Activated naive CD4-positive, alpha-beta T cell treated with anti-CD3 and anti-CD28 coated beads, Interleukin-2, amount 50 U/mL, for 72 hours (primary cell): ENCODE measurements at regions not wholly inside any gene's neighbourhood (a gene's known extent, or its start where the extent isn't known, plus 50 kb on each side); places are given as distances from the start of the nearest gene placed in this dataset.

Source experiments
- ATAC-seq, 2 donors: fragments of 150-1000 bp; cut with Tn5 transposase; 2 replicates each; pipeline ENCODE4 v1.10.0; 2021; ENCODE audit warnings: mild to moderate bottlenecking in 2 of 2, moderate library complexity in 2 of 2
- DNase-seq, 2 donors: peaks; one replicate each; pipeline ENCODE4 v3.0.0; 2021 to 2022; ENCODE audit warnings: low spot score in 2 of 2
- H3K27ac Mint-ChIP-seq, 2 donors: one replicate each; pipeline ENCODE4 v1.8.0; 2022; ENCODE audit warnings: mild to moderate bottlenecking in 2 of 2, mixed read lengths in 2 of 2
- H3K36me3 Mint-ChIP-seq, 2 donors: one replicate each; pipeline ENCODE4 v1.8.0; 2022; ENCODE audit warnings: mixed read lengths in 2 of 2
- H3K9me3 Mint-ChIP-seq, 2 donors: one replicate each; pipeline ENCODE4 v1.8.0; 2022; ENCODE audit warnings: mixed read lengths in 2 of 2

GRCh38 chr16:79801646-79802045 is 201.1 kb upstream of the MAF start:
- Mint-ChIP-seq H3K27ac (no peak overlapping the region), H3K9me3 (peaks cover 0 to 5% of the 10 kb centered on the region in 2 donors), H3K36me3 (no peaks in the 10 kb centered on the region)
- no peak for DNase-seq
- ATAC-seq = no peak

- no peak for ATAC-seq
- Mint-ChIP-seq H3K27ac (no peak overlapping the region), H3K36me3 (no peaks in the 10 kb centered on the region), H3K9me3 (peaks cover 0 to 5% of the 10 kb centered on the region in 2 donors)
- no peak for DNase-seq
Observed at GRCh38 chr16:79800016-79800608, 199.6 kb upstream of the MAF start.

- peaks cover 0 to 5% of the 10 kb centered on the region in 2 donors for H3K9me3 Mint-ChIP-seq
Observed at GRCh38 chr16:79798416-79799053, 198.0 kb upstream of the MAF start.

GRCh38 chr16:79797486-79797885 is 196.9 kb upstream of the MAF start:
- H3K27ac Mint-ChIP-seq = no peak overlapping the region
- no peak for DNase-seq
- ATAC-seq = no peak
- no peaks in the 10 kb centered on the region for H3K36me3 Mint-ChIP-seq
- peaks cover 0 to 5% of the 10 kb centered on the region in 2 donors for H3K9me3 Mint-ChIP-seq

More at GRCh38 chr16:79798416-79799053, 198.0 kb upstream of the MAF start:
- ATAC-seq = no peak
- Mint-ChIP-seq H3K27ac (no peak overlapping the region), H3K36me3 (no peaks in the 10 kb centered on the region)
- no peak for DNase-seq

- Mint-ChIP-seq H3K9me3 (no peaks in the 10 kb centered on the region), H3K27ac (no peak overlapping the region), H3K36me3 (no peaks in the 10 kb centered on the region)
- DNase-seq (no peak), ATAC-seq (no peak)
Observed at GRCh38 chr16:79795556-79795955, 195.0 kb upstream of the MAF start.

GRCh38 chr16:79794941-79795340 is 194.4 kb upstream of the MAF start:
- H3K27ac Mint-ChIP-seq = no peak overlapping the region

GRCh38 chr16:79792664-79793351 is 192.3 kb upstream of the MAF start:
- DNase-seq = no peak
- ATAC-seq = no peak
- Mint-ChIP-seq H3K27ac (no peak overlapping the region), H3K36me3 (no peaks in the 10 kb centered on the region), H3K9me3 (peaks cover 0 to 3% of the 10 kb centered on the region in 2 donors)

More at GRCh38 chr16:79794941-79795340, 194.4 kb upstream of the MAF start:
- no peak for DNase-seq
- no peaks in the 10 kb centered on the region for H3K9me3 Mint-ChIP-seq
- ATAC-seq = no peak
- no peaks in the 10 kb centered on the region for H3K36me3 Mint-ChIP-seq

- Mint-ChIP-seq H3K36me3 (no peaks in the 10 kb centered on the region), H3K9me3 (peaks cover 0 to 3% of the 10 kb centered on the region in 2 donors), H3K27ac (no peak overlapping the region)
- ATAC-seq (no peak), DNase-seq (no peak)
Observed at GRCh38 chr16:79792076-79792475, 191.5 kb upstream of the MAF start.

GRCh38 chr16:79790854-79791253 is 190.3 kb upstream of the MAF start:
- ATAC-seq = no peak
- Mint-ChIP-seq H3K36me3 (no peaks in the 10 kb centered on the region), H3K9me3 (peaks cover 0 to 3% of the 10 kb centered on the region in 2 donors), H3K27ac (no peak overlapping the region)
- no peak for DNase-seq

GRCh38 chr16:79788949-79789348 is 188.4 kb upstream of the MAF start:
- H3K9me3 Mint-ChIP-seq = peaks cover 0 to 3% of the 10 kb centered on the region in 2 donors
- no peak for ATAC-seq
- H3K36me3 Mint-ChIP-seq = no peaks in the 10 kb centered on the region
- no peak for DNase-seq
- no peak overlapping the region for H3K27ac Mint-ChIP-seq

GRCh38 chr16:79786389-79786788 is 185.9 kb upstream of the MAF start:
- H3K27ac Mint-ChIP-seq = no peak overlapping the region
- DNase-seq (no peak), ATAC-seq (no peak)
- no peaks in the 10 kb centered on the region for H3K36me3 Mint-ChIP-seq
- peaks cover 0 to 3% of the 10 kb centered on the region in 2 donors for H3K9me3 Mint-ChIP-seq

- H3K9me3 Mint-ChIP-seq = no peaks in the 10 kb centered on the region
- H3K27ac Mint-ChIP-seq = no peak overlapping the region
- DNase-seq (no peak), ATAC-seq (no peak)
- no peaks in the 10 kb centered on the region for H3K36me3 Mint-ChIP-seq
Observed at GRCh38 chr16:79784007-79784406, 183.5 kb upstream of the MAF start.

- DNase-seq (no peak), ATAC-seq (no peak)
- H3K9me3 Mint-ChIP-seq = no peaks in the 10 kb centered on the region
Observed at GRCh38 chr16:79777679-79778078, 177.1 kb upstream of the MAF start.

GRCh38 chr16:79776243-79776847 is 175.8 kb upstream of the MAF start:
- DNase-seq (no peak), ATAC-seq (no peak)
- Mint-ChIP-seq H3K27ac (no peak overlapping the region), H3K9me3 (no peaks in the 10 kb centered on the region), H3K36me3 (no peaks in the 10 kb centered on the region)

More at GRCh38 chr16:79777679-79778078, 177.1 kb upstream of the MAF start:
- no peak overlapping the region for H3K27ac Mint-ChIP-seq
- no peaks in the 10 kb centered on the region for H3K36me3 Mint-ChIP-seq

- Mint-ChIP-seq H3K36me3 (no peaks in the 10 kb centered on the region), H3K9me3 (no peaks in the 10 kb centered on the region), H3K27ac (no peak overlapping the region)
- DNase-seq = no peak
- no peak for ATAC-seq
Observed at GRCh38 chr16:79772784-79773183, 172.2 kb upstream of the MAF start.

GRCh38 chr16:79772048-79772447 is 171.5 kb upstream of the MAF start:
- Mint-ChIP-seq H3K36me3 (no peaks in the 10 kb centered on the region), H3K27ac (no peak overlapping the region), H3K9me3 (no peaks in the 10 kb centered on the region)
- no peak for DNase-seq
- ATAC-seq = no peak
